ENCODE measurements at regions not wholly inside any gene's neighbourhood (a gene's known extent, or its start where the extent isn't known, plus 50 kb on each side); places are given as distances from the start of the nearest gene placed in this dataset.

DNA sequence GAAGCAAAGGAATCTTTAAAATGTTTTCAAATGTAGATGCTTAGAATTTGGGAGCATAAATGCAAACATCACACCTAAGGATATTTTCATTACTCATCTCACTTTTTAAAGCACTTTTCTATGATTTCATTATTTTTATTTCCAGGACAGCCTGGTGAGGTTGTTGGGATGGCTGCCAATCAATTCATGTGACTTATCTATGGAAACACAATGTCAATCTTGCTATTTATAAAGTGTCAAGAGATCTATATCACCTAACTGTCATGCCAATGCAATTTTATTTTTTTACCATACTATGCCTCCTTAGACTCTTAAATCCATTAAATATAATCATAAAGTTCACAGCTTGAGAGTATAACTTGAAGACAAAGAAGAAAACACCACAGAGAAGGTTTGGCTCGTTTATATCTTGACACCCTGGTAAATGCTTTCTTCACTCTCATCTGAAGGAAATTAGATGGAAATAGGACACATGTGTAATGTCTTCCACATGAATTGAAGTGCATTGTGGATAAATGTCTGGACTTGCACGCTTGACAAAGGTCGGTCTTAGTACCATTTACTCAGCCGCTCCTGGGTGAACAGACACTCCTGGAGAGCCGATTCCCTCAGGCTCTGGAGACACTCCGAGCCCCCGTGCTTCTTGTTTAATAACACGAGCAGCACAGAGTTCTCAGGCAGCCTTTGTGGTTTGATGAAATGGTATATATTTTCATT, 425.7 kb upstream of the FAT1 start:
- H3K9me3 ChIP-seq, result no peaks in the 10 kb centered on the region
- H3K4me3 ChIP-seq, result no peak overlapping the region
- no peak for TF ChIP-seq CTCF (IDR thresholded peaks at IDR 0.05)
- no peaks in the 10 kb centered on the region for H3K4me1 ChIP-seq (ENCODE audit: low read depth)
- H3K36me3 ChIP-seq (ENCODE audit: low read depth), result no peaks in the 10 kb centered on the region
- intact Hi-C loops (cut with DNase I, micrococcal nuclease), result no loop called here
- no peak for DNase-seq
- ATAC-seq, result no peak

DNA sequence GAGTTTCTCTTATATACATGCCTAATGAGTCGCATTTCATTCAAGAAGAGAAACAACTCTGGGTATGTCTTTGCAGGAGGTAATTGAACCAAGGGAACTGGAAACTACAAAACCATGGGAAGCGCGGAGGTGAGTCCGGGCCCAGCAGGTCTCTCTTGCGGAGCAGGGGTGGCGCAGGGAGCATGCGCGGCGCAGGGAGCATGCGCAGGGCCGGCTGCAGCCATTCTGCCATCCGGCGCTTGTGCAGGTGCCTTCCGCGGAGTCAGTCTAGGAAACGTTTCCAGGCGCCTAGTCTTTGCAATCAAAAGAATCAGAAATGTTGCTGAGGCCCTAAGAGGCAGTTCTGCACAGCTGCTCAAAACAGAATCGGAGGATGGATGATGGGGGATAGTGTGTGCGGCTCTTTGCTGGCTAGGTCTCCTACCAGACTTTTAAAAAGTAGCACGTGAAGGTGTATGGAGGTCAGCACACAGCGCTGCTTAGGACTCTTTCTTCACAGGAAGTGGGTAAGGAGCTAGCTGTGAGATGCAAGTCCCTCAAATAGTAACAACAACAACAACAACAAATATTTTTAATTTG, 433.8 kb upstream of the FAT1 start:
- intact Hi-C loops (cut with DNase I, micrococcal nuclease), result no loop called here

GRCh38 chr4:187158003-187158402, 434.3 kb upstream of the FAT1 start:
- Histone ChIP-seq H3K4me1 (ENCODE audit: low read depth) (no peaks in the 10 kb centered on the region), H3K4me3 (no peak overlapping the region), H3K36me3 (ENCODE audit: low read depth) (no peaks in the 10 kb centered on the region), H3K9me3 (no peaks in the 10 kb centered on the region)
- DNase-seq, result no peak
- intact Hi-C loops (cut with DNase I, micrococcal nuclease), result no loop called here
- ATAC-seq, result no peak
- no peak for TF ChIP-seq CTCF (IDR thresholded peaks at IDR 0.05)

More for the DNA sequence above, 433.8 kb upstream of the FAT1 start:
- no peaks in the 10 kb centered on the region for H3K36me3 ChIP-seq (ENCODE audit: low read depth)
- no peaks in the 10 kb centered on the region for H3K9me3 ChIP-seq
- no peak for DNase-seq
- no peak overlapping the region for H3K4me3 ChIP-seq
- no peaks in the 10 kb centered on the region for H3K4me1 ChIP-seq (ENCODE audit: low read depth)
- no peak for TF ChIP-seq CTCF (IDR thresholded peaks at IDR 0.05)
- no peak for ATAC-seq

DNA sequence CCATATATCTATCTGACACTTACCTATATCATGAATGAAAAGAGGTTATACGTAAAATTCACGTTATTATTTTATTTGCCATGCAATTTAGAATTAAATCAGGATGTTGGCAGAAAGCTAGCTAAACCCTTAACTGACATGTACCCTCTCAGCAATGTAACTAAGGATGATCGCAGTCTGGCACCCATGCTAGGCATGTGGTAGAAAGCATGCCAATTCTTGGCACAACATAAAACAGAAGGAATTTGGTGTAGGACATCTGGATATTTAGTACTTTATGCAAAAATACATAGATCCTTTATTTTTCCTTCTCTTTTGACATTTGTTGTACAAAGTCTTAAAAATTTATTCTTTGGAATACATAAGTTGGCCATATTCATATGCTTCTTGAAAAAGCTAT, 436.8 kb upstream of the FAT1 start:
- H3K4me1 ChIP-seq (ENCODE audit: low read depth), result no peaks in the 10 kb centered on the region
- no peaks in the 10 kb centered on the region for H3K9me3 ChIP-seq
- intact Hi-C loops (cut with DNase I, micrococcal nuclease), result no loop called here
- no peak for DNase-seq
- H3K36me3 ChIP-seq (ENCODE audit: low read depth), result no peaks in the 10 kb centered on the region
- ATAC-seq, result no peak
- no peak overlapping the region for H3K4me3 ChIP-seq
- TF ChIP-seq CTCF (IDR thresholded peaks at IDR 0.05), result no peak

GRCh38 chr4:187166886-187167512, 443.3 kb upstream of the FAT1 start:
- no peaks in the 10 kb centered on the region for H3K36me3 ChIP-seq (ENCODE audit: low read depth)
- DNase-seq (peak in 2 of 3 donors; percentile 35 to 52), ATAC-seq (peak; percentile 92)
- intact Hi-C loops (cut with DNase I, micrococcal nuclease), result no loop called here
- no peaks in the 10 kb centered on the region for H3K9me3 ChIP-seq
- no peak for TF ChIP-seq CTCF (IDR thresholded peaks at IDR 0.05)
- no peaks in the 10 kb centered on the region for H3K4me1 ChIP-seq (ENCODE audit: low read depth)
- no peak overlapping the region for H3K4me3 ChIP-seq
